ENCODE measurements at regions not wholly inside any gene's neighbourhood (a gene's known extent, or its start where the extent isn't known, plus 50 kb on each side); places are given as distances from the start of the nearest gene placed in this dataset.
"Not testable (repeated sequence)": the region's sequence is repeated elsewhere in the genome, so short reads cannot be mapped to it uniquely, and the experiment has no call there.

DNA sequence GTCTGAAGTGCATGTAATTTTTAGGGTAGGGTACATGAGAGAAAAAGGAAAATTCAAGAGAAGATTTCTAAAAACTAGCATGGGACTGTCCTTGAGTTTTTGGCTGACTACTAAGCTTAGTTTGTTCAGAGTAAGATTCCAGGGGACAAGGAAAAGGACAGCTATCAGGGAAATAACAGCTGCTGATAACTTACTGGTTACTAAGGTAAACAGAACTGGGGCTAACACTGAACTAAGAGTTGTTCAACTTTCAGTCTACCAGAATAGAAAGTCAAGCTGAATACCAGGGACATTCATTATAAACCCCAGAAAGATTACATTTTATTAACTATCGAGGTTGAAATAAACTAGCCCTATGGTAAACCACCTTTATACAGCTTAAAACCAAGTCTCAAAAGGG is 261.8 kb upstream of the CYRIA start:
- H2AFZ ChIP-seq (ENCODE audit: low read length) = no peak overlapping the region

DNA sequence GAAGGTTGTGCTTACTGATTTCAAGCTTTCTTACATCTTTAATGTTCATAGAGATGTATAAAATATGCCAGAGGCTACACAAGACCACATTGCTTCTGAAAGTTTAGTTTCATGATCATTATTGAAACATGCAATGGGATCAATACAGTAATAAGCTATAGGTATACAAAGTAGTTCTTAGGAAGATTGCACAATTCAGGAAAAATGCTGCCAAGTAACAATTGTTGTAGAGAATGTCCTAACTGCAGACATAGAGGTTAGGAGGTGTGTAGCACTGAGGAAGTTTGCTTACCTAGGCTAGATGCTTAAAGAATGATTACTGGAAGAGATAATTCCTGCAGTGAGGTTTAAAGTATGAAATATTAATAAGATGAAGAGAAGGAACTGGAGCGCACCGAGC is 259.5 kb upstream of the CYRIA start:
- no peak overlapping the region for H3K4me2 ChIP-seq (ENCODE audit: low read depth, low read length, poor library complexity, severe bottlenecking)
- H3K27ac ChIP-seq (ENCODE audit: low read length) = no peak overlapping the region
- H3K4me1 ChIP-seq (ENCODE audit: low read length) = no peaks in the 10 kb centered on the region
- no peak overlapping the region for H2AFZ ChIP-seq (ENCODE audit: low read length)
- H3K9me3 ChIP-seq (ENCODE audit: low read length) = no peaks in the 10 kb centered on the region
- no peak overlapping the region for H3K9ac ChIP-seq (ENCODE audit: low read length)
- H4K20me1 ChIP-seq (ENCODE audit: insufficient read depth, low read depth, low read length) = no peaks in the 10 kb centered on the region
- H3K27me3 ChIP-seq (ENCODE audit: low read length) = no peaks in the 10 kb centered on the region
- H3K4me3 ChIP-seq (ENCODE audit: low read length) = no peak overlapping the region
- no peaks in the 10 kb centered on the region for H3K79me2 ChIP-seq (ENCODE audit: low read length)
- no peaks in the 10 kb centered on the region for H3K36me3 ChIP-seq (ENCODE audit: insufficient read depth, low read length)
- no peak for DNase-seq
- H3K9me2 ChIP-seq (replicated peaks; ENCODE audit: insufficient read depth, low read length) = no peaks in the 10 kb centered on the region

More for the DNA sequence above, 261.8 kb upstream of the CYRIA start:
- Histone ChIP-seq H4K20me1 (ENCODE audit: insufficient read depth, low read depth, low read length) (no peaks in the 10 kb centered on the region), H3K9me2 (replicated peaks; ENCODE audit: insufficient read depth, low read length) (no peaks in the 10 kb centered on the region), H3K4me2 (ENCODE audit: low read depth, low read length, poor library complexity, severe bottlenecking) (no peak overlapping the region), H3K9ac (ENCODE audit: low read length) (no peak overlapping the region), H3K4me1 (ENCODE audit: low read length) (no peaks in the 10 kb centered on the region), H3K79me2 (ENCODE audit: low read length) (no peaks in the 10 kb centered on the region), H3K36me3 (ENCODE audit: insufficient read depth, low read length) (no peaks in the 10 kb centered on the region), H3K27me3 (ENCODE audit: low read length) (no peaks in the 10 kb centered on the region), H3K9me3 (ENCODE audit: low read length) (no peaks in the 10 kb centered on the region), H3K27ac (ENCODE audit: low read length) (no peak overlapping the region), H3K4me3 (ENCODE audit: low read length) (no peak overlapping the region)
- no peak for DNase-seq

DNA sequence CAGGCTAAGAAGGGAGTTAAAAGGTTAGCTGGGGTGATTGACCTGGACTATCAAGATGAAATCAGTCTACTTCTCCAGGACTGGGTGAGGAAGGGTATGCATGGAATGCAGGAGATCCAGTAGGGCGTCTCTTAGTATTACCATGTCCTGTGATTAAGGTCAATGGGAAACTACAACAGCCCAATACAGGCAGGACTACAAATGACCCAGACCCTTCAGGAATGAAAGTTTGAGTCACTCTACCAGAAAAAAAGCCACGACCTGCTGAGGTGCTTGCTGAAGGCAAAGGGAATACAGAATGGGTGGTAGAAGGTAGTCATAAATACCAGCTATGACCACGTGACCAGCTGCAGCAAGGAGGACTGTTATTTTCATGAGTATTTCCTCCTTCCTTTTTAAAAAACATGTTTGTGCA is 249.7 kb upstream of the CYRIA start:
- not testable (repeated sequence) for H3K4me3 ChIP-seq (ENCODE audit: low read length); DNase-seq; H3K79me2 ChIP-seq (ENCODE audit: low read length); H3K27me3 ChIP-seq (ENCODE audit: low read length); H2AFZ ChIP-seq (ENCODE audit: low read length); H4K20me1 ChIP-seq (ENCODE audit: insufficient read depth, low read depth, low read length); H3K9me2 ChIP-seq (replicated peaks; ENCODE audit: insufficient read depth, low read length); H3K36me3 ChIP-seq (ENCODE audit: insufficient read depth, low read length); H3K4me1 ChIP-seq (ENCODE audit: low read length); H3K9ac ChIP-seq (ENCODE audit: low read length); H3K4me2 ChIP-seq (ENCODE audit: low read depth, low read length, poor library complexity, severe bottlenecking); H3K9me3 ChIP-seq (ENCODE audit: low read length); H3K27ac ChIP-seq (ENCODE audit: low read length)

DNA sequence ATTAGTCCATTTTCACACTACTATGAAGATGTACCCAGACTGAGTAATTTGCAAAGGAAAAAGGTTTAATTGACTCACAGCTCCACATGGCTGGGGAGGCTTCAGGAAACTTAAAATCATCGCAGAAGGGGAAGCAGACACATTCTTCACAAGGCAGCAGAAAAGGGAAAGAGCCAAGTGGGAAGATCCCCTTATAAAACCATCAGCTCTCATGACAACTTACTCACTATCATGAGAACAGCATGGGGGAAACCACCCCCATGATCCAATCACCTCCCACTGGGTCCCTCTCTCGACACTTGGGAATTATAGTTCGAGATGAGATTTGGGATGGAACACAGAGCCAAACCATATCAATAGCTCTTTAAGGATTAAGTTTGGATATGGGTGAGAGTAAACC is 246.1 kb upstream of the CYRIA start:
- Histone ChIP-seq H3K27ac (ENCODE audit: low read length) (no peak overlapping the region), H3K79me2 (ENCODE audit: low read length) (no peaks in the 10 kb centered on the region), H3K4me1 (ENCODE audit: low read length) (no peaks in the 10 kb centered on the region), H3K36me3 (ENCODE audit: insufficient read depth, low read length) (no peaks in the 10 kb centered on the region), H3K27me3 (ENCODE audit: low read length) (no peaks in the 10 kb centered on the region), H3K4me2 (ENCODE audit: low read depth, low read length, poor library complexity, severe bottlenecking) (no peak overlapping the region), H2AFZ (ENCODE audit: low read length) (no peak overlapping the region), H4K20me1 (ENCODE audit: insufficient read depth, low read depth, low read length) (no peaks in the 10 kb centered on the region), H3K9ac (ENCODE audit: low read length) (no peak overlapping the region), H3K4me3 (ENCODE audit: low read length) (no peak overlapping the region), H3K9me2 (replicated peaks; ENCODE audit: insufficient read depth, low read length) (no peaks in the 10 kb centered on the region), H3K9me3 (ENCODE audit: low read length) (no peaks in the 10 kb centered on the region)
- no peak for DNase-seq

DNA sequence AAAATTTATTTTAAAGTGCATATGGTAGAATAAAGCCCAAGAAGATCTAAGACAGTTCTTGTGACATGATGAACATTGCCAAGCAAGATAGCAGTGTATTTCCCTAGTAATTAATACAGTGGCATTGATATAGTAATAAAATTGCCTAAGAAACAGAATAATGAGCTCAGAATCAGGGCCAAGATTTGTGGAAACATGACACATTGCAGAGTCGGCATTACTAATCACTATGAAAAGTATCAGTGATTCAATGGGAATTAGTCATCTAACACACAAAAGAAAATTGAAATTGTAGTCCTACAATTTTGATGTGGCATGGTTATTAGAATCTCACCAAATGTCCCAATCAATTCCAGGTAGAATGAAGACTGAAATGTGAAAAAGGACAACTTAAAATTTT is 243.0 kb upstream of the CYRIA start:
- no peak overlapping the region for H2AFZ ChIP-seq (ENCODE audit: low read length)
- H3K4me1 ChIP-seq (ENCODE audit: low read length) = no peaks in the 10 kb centered on the region
- H3K79me2 ChIP-seq (ENCODE audit: low read length) = no peaks in the 10 kb centered on the region
- no peaks in the 10 kb centered on the region for H3K27me3 ChIP-seq (ENCODE audit: low read length)
- H3K9ac ChIP-seq (ENCODE audit: low read length) = no peak overlapping the region
- H3K27ac ChIP-seq (ENCODE audit: low read length) = no peak overlapping the region
- no peaks in the 10 kb centered on the region for H3K9me2 ChIP-seq (replicated peaks; ENCODE audit: insufficient read depth, low read length)
- H3K9me3 ChIP-seq (ENCODE audit: low read length) = no peaks in the 10 kb centered on the region
- no peaks in the 10 kb centered on the region for H3K36me3 ChIP-seq (ENCODE audit: insufficient read depth, low read length)
- no peak overlapping the region for H3K4me3 ChIP-seq (ENCODE audit: low read length)
- H3K4me2 ChIP-seq (ENCODE audit: low read depth, low read length, poor library complexity, severe bottlenecking) = no peak overlapping the region
- no peak for DNase-seq
- no peaks in the 10 kb centered on the region for H4K20me1 ChIP-seq (ENCODE audit: insufficient read depth, low read depth, low read length)

DNA sequence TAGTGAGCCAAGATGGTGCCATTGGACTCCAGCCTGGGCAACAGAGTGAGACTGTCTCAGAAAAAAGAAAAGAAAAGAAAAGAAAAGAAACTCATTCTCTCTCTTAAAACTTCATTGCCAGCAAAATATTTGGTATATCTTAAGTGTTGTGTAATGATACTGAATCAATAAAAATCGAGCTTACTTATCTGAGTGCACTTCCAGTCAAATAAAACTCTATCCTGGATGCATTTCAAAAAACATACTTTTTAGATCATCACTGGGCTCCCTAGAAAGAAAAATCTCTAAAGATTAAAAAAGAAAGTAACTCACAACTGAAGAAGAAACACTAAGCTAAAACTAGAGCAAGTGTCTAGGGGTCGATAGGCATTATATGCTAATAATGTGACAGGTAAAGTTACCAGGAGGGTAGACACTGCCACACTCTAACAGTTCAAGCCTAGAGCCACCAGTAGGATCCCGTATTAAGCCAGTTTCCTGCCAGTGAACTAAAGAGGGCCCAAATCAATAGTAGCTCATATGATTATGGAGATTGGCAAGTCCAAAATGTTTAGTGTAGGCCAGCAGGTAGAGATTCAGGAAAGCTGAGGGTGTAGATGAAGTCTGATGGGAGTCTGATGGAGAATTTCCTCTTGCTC is 242.1 kb upstream of the CYRIA start:
- H3K9ac ChIP-seq (ENCODE audit: low read length) = no peak overlapping the region
- H3K9me3 ChIP-seq (ENCODE audit: low read length) = no peaks in the 10 kb centered on the region
- no peak for DNase-seq
- no peak overlapping the region for H3K4me3 ChIP-seq (ENCODE audit: low read length)
- H3K36me3 ChIP-seq (ENCODE audit: insufficient read depth, low read length) = no peaks in the 10 kb centered on the region
- H3K4me1 ChIP-seq (ENCODE audit: low read length) = no peaks in the 10 kb centered on the region
- H3K27me3 ChIP-seq (ENCODE audit: low read length) = no peaks in the 10 kb centered on the region
- no peaks in the 10 kb centered on the region for H3K9me2 ChIP-seq (replicated peaks; ENCODE audit: insufficient read depth, low read length)
- H3K79me2 ChIP-seq (ENCODE audit: low read length) = no peaks in the 10 kb centered on the region
- H3K4me2 ChIP-seq (ENCODE audit: low read depth, low read length, poor library complexity, severe bottlenecking) = no peak overlapping the region
- no peak overlapping the region for H2AFZ ChIP-seq (ENCODE audit: low read length)
- H4K20me1 ChIP-seq (ENCODE audit: insufficient read depth, low read depth, low read length) = no peaks in the 10 kb centered on the region
- no peak overlapping the region for H3K27ac ChIP-seq (ENCODE audit: low read length)

DNA sequence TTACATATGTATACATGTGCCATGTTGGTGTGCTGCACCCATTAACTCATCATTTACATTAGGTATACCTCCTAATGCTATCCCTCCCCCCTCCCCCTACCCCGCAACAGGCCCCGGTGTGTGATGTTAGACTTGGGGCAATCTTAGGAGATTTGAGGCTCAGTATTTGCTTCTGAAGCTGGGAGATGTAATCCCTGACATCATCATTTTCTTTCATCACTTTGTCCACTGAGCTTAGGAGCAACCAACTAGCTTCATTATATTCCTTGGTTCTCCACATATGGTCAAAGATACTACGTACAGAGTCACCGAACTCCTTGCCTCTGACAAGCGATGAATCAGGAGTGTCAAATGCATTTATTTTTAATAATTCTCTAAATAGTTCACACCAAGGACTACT is 239.7 kb upstream of the CYRIA start:
- H3K9me3 ChIP-seq (ENCODE audit: low read length) = not testable (repeated sequence)

DNA sequence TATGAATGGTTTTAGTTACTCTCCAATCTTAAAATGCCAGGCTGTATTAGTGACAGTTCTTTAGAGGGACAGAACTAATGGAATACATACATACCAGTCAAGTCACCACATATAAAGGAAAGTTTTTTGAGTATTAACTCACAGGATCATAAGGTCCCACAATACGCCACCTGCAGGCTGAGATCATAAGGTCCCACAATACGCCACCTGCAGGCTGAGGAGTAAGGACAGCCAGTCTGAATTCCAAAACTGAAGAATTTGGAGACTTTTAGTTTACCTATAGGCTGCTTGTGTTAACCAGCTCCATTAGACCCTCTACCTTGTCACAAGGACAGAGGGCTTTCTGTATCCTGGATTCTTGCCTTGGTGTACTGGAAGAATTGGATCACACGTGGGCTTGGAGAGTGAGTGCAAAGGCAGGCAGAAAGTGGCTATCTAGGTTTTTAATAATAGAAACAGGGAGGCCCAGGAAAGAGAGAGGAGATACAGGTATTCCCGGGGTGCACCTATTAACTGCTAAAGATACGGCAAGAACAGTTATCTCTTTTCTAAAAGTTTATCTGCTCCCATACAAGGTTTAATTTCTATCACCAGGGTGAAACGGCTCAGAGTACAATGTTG is 234.9 kb upstream of the CYRIA start:
- H3K4me2 ChIP-seq (ENCODE audit: low read depth, low read length, poor library complexity, severe bottlenecking) = no peak overlapping the region
- H3K9ac ChIP-seq (ENCODE audit: low read length) = no peak overlapping the region
- no peaks in the 10 kb centered on the region for H3K36me3 ChIP-seq (ENCODE audit: insufficient read depth, low read length)
- H4K20me1 ChIP-seq (ENCODE audit: insufficient read depth, low read depth, low read length) = no peaks in the 10 kb centered on the region
- H3K4me3 ChIP-seq (ENCODE audit: low read length) = no peak overlapping the region
- peak; percentile 81 for DNase-seq
- H3K79me2 ChIP-seq (ENCODE audit: low read length) = no peaks in the 10 kb centered on the region
- no peaks in the 10 kb centered on the region for H3K4me1 ChIP-seq (ENCODE audit: low read length)
- H2AFZ ChIP-seq (ENCODE audit: low read length) = no peak overlapping the region
- H3K9me3 ChIP-seq (ENCODE audit: low read length) = no peaks in the 10 kb centered on the region
- H3K27me3 ChIP-seq (ENCODE audit: low read length) = no peaks in the 10 kb centered on the region
- no peak overlapping the region for H3K27ac ChIP-seq (ENCODE audit: low read length)
- no peaks in the 10 kb centered on the region for H3K9me2 ChIP-seq (replicated peaks; ENCODE audit: insufficient read depth, low read length)

More for the DNA sequence above, 239.7 kb upstream of the CYRIA start:
- not testable (repeated sequence) for DNase-seq; H3K4me3 ChIP-seq (ENCODE audit: low read length); H2AFZ ChIP-seq (ENCODE audit: low read length); H3K36me3 ChIP-seq (ENCODE audit: insufficient read depth, low read length); H3K4me2 ChIP-seq (ENCODE audit: low read depth, low read length, poor library complexity, severe bottlenecking); H3K4me1 ChIP-seq (ENCODE audit: low read length); H3K9me2 ChIP-seq (replicated peaks; ENCODE audit: insufficient read depth, low read length); H3K9ac ChIP-seq (ENCODE audit: low read length); H3K79me2 ChIP-seq (ENCODE audit: low read length); H4K20me1 ChIP-seq (ENCODE audit: insufficient read depth, low read depth, low read length); H3K27me3 ChIP-seq (ENCODE audit: low read length); H3K27ac ChIP-seq (ENCODE audit: low read length)
